MM.1S (cell line): ENCODE measurements at regions not wholly inside any gene's neighbourhood (a gene's known extent, or its start where the extent isn't known, plus 50 kb on each side); places are given as distances from the start of the nearest gene placed in this dataset.

Experiments
- DNase-seq: peaks from one replicate; pipeline ENCODE4 v3.0.0-alpha.2; 2015
- H2AFZ ChIP-seq: fragments of 300-600 bp; sonication (generic); 2 replicates; pipeline ENCODE4 v1.6.0; 2016; ENCODE audit warnings: antibody characterized with exemption, low read length
- H3F3A ChIP-seq: fragments of 300-600 bp; sonication (generic); 2 replicates; pipeline ENCODE4 v1.6.1; 2016; ENCODE audit warnings: mild to moderate bottlenecking, antibody characterized with exemption, low read length, moderate library complexity, mixed read lengths; ENCODE audit not compliant: insufficient read depth
- H3K27ac ChIP-seq: fragments of 300-600 bp; sonication (generic); 2 replicates; pipeline ENCODE4 v1.5.1; 2016; ENCODE audit warnings: mild to moderate bottlenecking, low read length
- H3K27me3 ChIP-seq: fragments of 300-600 bp; sonication (generic); replicated peaks from 2 replicates; pipeline ENCODE4 v1.6.0; 2016; ENCODE audit warnings: low read length; ENCODE audit not compliant: insufficient read depth
- H3K36me3 ChIP-seq: fragments of 300-600 bp; sonication (generic); replicated peaks from 2 replicates; pipeline ENCODE4 v1.6.1; 2016; ENCODE audit warnings: mild to moderate bottlenecking, low read length, mixed read lengths; ENCODE audit not compliant: insufficient read depth
- H3K4me1 ChIP-seq: fragments of 300-600 bp; sonication (generic); 2 replicates; pipeline ENCODE4 v1.6.1; 2016; ENCODE audit warnings: low read length, mixed read lengths
- H3K4me2 ChIP-seq: fragments of 300-600 bp; sonication (generic); 2 replicates; pipeline ENCODE4 v1.6.0; 2016; ENCODE audit warnings: low read depth, low read length
- H3K4me3 ChIP-seq: fragments of 300-600 bp; sonication (generic); 2 replicates; pipeline ENCODE4 v1.5.1; 2016; ENCODE audit warnings: low read length, mixed read lengths
- H3K79me2 ChIP-seq: fragments of 300-600 bp; sonication (generic); 2 replicates; pipeline ENCODE4 v1.6.1; 2016; ENCODE audit warnings: mixed run types, low read length, mixed read lengths
- H3K9ac ChIP-seq: fragments of 300-600 bp; sonication (generic); 2 replicates; pipeline ENCODE4 v1.6.1; 2016; ENCODE audit warnings: low read length, mixed read lengths
- H3K9me2 ChIP-seq: fragments of 300-600 bp; sonication (generic); replicated peaks from 2 replicates; pipeline ENCODE4 v1.6.1; 2016; ENCODE audit warnings: mild to moderate bottlenecking, low read length, mixed read lengths; ENCODE audit not compliant: insufficient read depth
- H3K9me3 ChIP-seq: fragments of 300-600 bp; sonication (generic); replicated peaks from 2 replicates; pipeline ENCODE4 v1.6.1; 2016; ENCODE audit warnings: mild to moderate bottlenecking, low read length, mixed read lengths; ENCODE audit not compliant: insufficient read depth
- H4K20me1 ChIP-seq: fragments of 300-600 bp; sonication (generic); 2 replicates; pipeline ENCODE4 v1.6.1; 2016; ENCODE audit warnings: mild to moderate bottlenecking, low read length, moderate library complexity, mixed read lengths; ENCODE audit not compliant: insufficient read depth
- EZH2 ChIP-seq: fragments of 300-600 bp; sonication (generic); optimal IDR thresholded peaks from 2 replicates; pipeline ENCODE3; 2017; ENCODE audit warnings: low read depth, mild to moderate bottlenecking, antibody characterized with exemption, low read length, mixed read lengths
- EZH2phosphoT487 ChIP-seq: fragments of 300-600 bp; sonication (generic); IDR thresholded peaks from 2 replicates; pipeline ENCODE4 v1.6.1; 2018; ENCODE audit warnings: antibody characterized with exemption, low read length
- TF ChIP-seq, protein P1 (sequence below): fragments of 300-600 bp; sonication (generic); IDR thresholded peaks from 2 replicates; pipeline ENCODE4 v1.5.1; 2016; ENCODE audit warnings: antibody characterized with exemption, low read length, mixed read lengths

DNA sequence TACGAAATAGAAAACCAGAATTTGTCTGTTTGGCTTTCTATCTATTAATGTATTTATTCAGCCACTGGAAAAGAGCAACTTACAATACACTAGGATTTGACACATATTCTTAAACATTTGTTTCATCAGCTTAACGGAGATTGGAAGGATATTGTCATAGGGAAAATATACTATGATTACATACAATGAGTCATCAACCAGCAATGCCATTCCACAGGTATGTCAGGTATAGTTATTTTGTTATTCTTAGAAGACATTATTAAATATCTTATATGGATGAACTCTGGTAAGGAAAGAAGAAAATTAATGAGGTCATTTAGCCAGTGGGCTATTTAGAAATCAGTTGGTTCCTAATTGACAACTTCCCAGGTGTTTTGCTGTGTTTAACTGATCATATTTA lies 926.6 kb downstream of the STIM2 start:
- Histone ChIP-seq H3K4me2 (no peak overlapping the region), H3K9me3 (no peaks in the 10 kb centered on the region), H3K9me2 (no peaks in the 10 kb centered on the region), H3K4me1 (no peaks in the 10 kb centered on the region), H3F3A (no peaks in the 10 kb centered on the region), H3K4me3 (no peak overlapping the region), H3K79me2 (no peaks in the 10 kb centered on the region), H3K36me3 (no peaks in the 10 kb centered on the region), H3K9ac (no peak overlapping the region), H4K20me1 (no peaks in the 10 kb centered on the region), H3K27ac (no peak overlapping the region), H2AFZ (no peak overlapping the region), H3K27me3 (no peaks in the 10 kb centered on the region)
- TF ChIP-seq, protein P1, sequence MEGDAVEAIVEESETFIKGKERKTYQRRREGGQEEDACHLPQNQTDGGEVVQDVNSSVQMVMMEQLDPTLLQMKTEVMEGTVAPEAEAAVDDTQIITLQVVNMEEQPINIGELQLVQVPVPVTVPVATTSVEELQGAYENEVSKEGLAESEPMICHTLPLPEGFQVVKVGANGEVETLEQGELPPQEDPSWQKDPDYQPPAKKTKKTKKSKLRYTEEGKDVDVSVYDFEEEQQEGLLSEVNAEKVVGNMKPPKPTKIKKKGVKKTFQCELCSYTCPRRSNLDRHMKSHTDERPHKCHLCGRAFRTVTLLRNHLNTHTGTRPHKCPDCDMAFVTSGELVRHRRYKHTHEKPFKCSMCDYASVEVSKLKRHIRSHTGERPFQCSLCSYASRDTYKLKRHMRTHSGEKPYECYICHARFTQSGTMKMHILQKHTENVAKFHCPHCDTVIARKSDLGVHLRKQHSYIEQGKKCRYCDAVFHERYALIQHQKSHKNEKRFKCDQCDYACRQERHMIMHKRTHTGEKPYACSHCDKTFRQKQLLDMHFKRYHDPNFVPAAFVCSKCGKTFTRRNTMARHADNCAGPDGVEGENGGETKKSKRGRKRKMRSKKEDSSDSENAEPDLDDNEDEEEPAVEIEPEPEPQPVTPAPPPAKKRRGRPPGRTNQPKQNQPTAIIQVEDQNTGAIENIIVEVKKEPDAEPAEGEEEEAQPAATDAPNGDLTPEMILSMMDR: no peak
- TF ChIP-seq EZH2phosphoT487 (no peak), EZH2 (no peak)
- DNase-seq: no peak

DNA sequence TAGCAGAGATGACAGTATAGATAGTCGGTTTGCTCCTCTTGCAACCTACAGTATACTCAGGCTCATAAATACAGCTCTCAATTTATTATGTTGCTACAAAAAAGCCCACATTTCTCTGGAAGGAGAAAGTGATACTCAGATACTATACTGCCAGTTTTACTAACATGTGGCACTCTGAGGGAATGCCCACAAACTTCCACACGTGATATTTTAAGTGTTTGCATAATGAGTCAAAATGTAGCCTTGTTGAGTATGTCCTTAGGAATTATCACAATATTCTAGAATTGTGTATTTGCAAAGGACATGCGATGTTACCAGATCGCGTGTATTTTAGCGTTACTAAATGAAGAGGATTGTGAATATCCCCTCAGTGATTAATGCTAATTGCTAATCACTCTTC lies 929.1 kb downstream of the STIM2 start:
- Histone ChIP-seq H4K20me1 (no peaks in the 10 kb centered on the region), H3K9me3 (no peaks in the 10 kb centered on the region), H3K4me1 (no peaks in the 10 kb centered on the region), H3K79me2 (no peaks in the 10 kb centered on the region), H3K36me3 (no peaks in the 10 kb centered on the region), H3K27me3 (no peaks in the 10 kb centered on the region), H3K9me2 (no peaks in the 10 kb centered on the region), H3K4me2 (no peak overlapping the region), H3K4me3 (no peak overlapping the region), H3K9ac (no peak overlapping the region), H2AFZ (no peak overlapping the region), H3F3A (no peaks in the 10 kb centered on the region), H3K27ac (no peak overlapping the region)
- TF ChIP-seq, protein P1: no peak
- TF ChIP-seq EZH2 (no peak), EZH2phosphoT487 (no peak)
- DNase-seq: no peak

DNA sequence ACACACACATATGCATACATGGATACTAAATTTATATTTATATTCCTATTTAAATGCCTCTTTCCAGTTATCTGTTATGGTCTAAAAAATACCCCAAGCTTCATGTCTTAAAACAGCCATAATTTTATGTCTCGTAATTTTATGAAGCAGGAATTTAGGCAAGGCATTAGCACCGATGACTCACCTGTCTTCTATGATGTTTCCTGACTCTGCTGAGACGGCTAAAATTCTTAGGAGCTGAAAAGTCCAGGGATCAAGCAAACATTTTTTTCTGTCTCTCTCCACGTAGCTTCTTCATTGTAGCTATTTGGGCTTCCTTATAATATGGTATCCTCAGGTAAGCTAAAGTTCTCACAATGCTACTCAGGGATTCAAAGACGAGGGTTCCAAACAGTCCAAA lies 930.3 kb downstream of the STIM2 start:
- TF ChIP-seq, protein P1: no peak
- TF ChIP-seq EZH2: no peak

More for the DNA sequence above, 930.3 kb downstream of the STIM2 start:
- H3F3A ChIP-seq: no peaks in the 10 kb centered on the region
- no peak overlapping the region for H3K4me3 ChIP-seq
- DNase-seq: no peak
- H3K9ac ChIP-seq: no peak overlapping the region
- H3K9me3 ChIP-seq: no peaks in the 10 kb centered on the region
- H3K27me3 ChIP-seq: no peaks in the 10 kb centered on the region
- no peaks in the 10 kb centered on the region for H3K4me1 ChIP-seq
- H4K20me1 ChIP-seq: no peaks in the 10 kb centered on the region
- H3K27ac ChIP-seq: no peak overlapping the region
- H3K9me2 ChIP-seq: no peaks in the 10 kb centered on the region
- no peaks in the 10 kb centered on the region for H3K79me2 ChIP-seq
- H3K4me2 ChIP-seq: no peak overlapping the region
- no peak overlapping the region for H2AFZ ChIP-seq
- H3K36me3 ChIP-seq: no peaks in the 10 kb centered on the region
